GM23338 (cell line): ENCODE measurements at regions not wholly inside any gene's neighbourhood (a gene's known extent, or its start where the extent isn't known, plus 50 kb on each side); places are given as distances from the start of the nearest gene placed in this dataset.

Experiments
- CTCF ChIP-seq, 2 experiments: fragments of 200-600 bp in 1 of 2; sonication (generic) in 1 of 2; conservative IDR thresholded peaks; 2 replicates each; pipeline versions ENCODE4 v1.5.1 to v1.6.1; 2016 to 2017; ENCODE audit warnings: antibody characterized with exemption in 2 of 2, low read depth in 2 of 2, mild to moderate bottlenecking in 2 of 2, moderate library complexity in 1 of 2
- EZH2 ChIP-seq: fragments of 200-600 bp; sonication (generic); IDR thresholded peaks from one replicate; pipeline ENCODE4 v1.8.0; 2017; ENCODE audit warnings: antibody characterized with exemption, mild to moderate bottlenecking, low read depth; ENCODE audit not compliant: unreplicated experiment
- EZH2phosphoT487 ChIP-seq: fragments of 200-600 bp; sonication (generic); IDR thresholded peaks from one replicate; pipeline ENCODE4 v1.8.1; 2018; ENCODE audit warnings: antibody characterized with exemption; ENCODE audit not compliant: unreplicated experiment
- POLR2AphosphoS5 ChIP-seq: IDR thresholded peaks from 2 replicates; pipeline ENCODE4 v1.6.1; 2016; ENCODE audit warnings: antibody characterized with exemption, low read depth
- REST ChIP-seq: IDR thresholded peaks from one replicate; pipeline ENCODE4 v1.6.1; 2018; ENCODE audit warnings: antibody characterized with exemption; ENCODE audit not compliant: unreplicated experiment
- ZNF331 ChIP-seq: fragments of 250-450 bp; sonication (Bioruptor Pico); IDR thresholded peaks from 2 replicates; pipeline ENCODE4 v1.5.0; 2020; ENCODE audit warnings: low read depth, mild to moderate bottlenecking, moderate library complexity

GRCh38 chr18:60267391-60268058 is 105.0 kb downstream of the MC4R start:
- TF ChIP-seq CTCF (conservative IDR thresholded peaks at IDR 0.05; ENCODE audit: low read depth in 2 of 2): no peak
- no peak for TF ChIP-seq EZH2
- TF ChIP-seq EZH2phosphoT487: no peak
- TF ChIP-seq POLR2AphosphoS5: no peak
- no peak for TF ChIP-seq ZNF331
- no peak for TF ChIP-seq REST
